Endothelial cell of umbilical vein (primary cell): ENCODE measurements at regions not wholly inside any gene's neighbourhood (a gene's known extent, or its start where the extent isn't known, plus 50 kb on each side); places are given as distances from the start of the nearest gene placed in this dataset.

Experiments used
- BruUV-seq: library from RNA; stranded (reverse); fragments of 400-500 nt; replicated peaks from 2 replicates; lab custom pipeline; 2021; lab: Mats Ljungman, UMichigan
- CTCF ChIA-PET: fragments of 300-600, 350-600 bp; sonication (Branson Sonifier 250); formaldehyde crosslinking; loops from one replicate; lab custom pipeline; 2021; ENCODE audit warnings: antibody characterized with exemption, inconsistent platforms; lab: Charles Lee
- POLR2A ChIA-PET: fragments of 300-600, 350-600 bp; sonication (Branson Sonifier 250); formaldehyde crosslinking; loops from one replicate; lab custom pipeline; 2021; ENCODE audit warnings: antibody characterized with exemption, inconsistent platforms; lab: Charles Lee
- DNase-seq: peaks from one replicate; pipeline ENCODE4 v3.0.0-alpha.2; 2011; ENCODE audit warnings: low read depth, low spot score
- FAIRE-seq: peaks from 2 replicates; lab custom pipeline; 2011; peaks lifted over from hg19 to GRCh38; lab: Jason Lieb, UNC
- H2AFZ ChIP-seq: 2 replicates; pipeline ENCODE4 v1.6.0; 2012; ENCODE audit warnings: low read depth, low read length, control low read depth, inconsistent platforms
- H3K27ac ChIP-seq: 2 replicates; pipeline ENCODE4 v1.5.1; 2011; ENCODE audit warnings: low read depth, mild to moderate bottlenecking, control low read depth, low read length, moderate library complexity; ENCODE audit not compliant: insufficient read depth
- H3K27me3 ChIP-seq, 2 experiments: 2 replicates each; pipeline versions ENCODE4 v1.6.0 to v1.6.1; 2011; ENCODE audit warnings: low read length in 2 of 2, mixed read lengths in 1 of 2; ENCODE audit not compliant: control insufficient read depth in 2 of 2, insufficient read depth in 2 of 2
- H3K36me3 ChIP-seq, 2 experiments: 2 replicates in 1 of 2; 3 replicates in 1 of 2; pipeline ENCODE4 v1.5.1; 2011; ENCODE audit warnings: low read length in 2 of 2, mild to moderate bottlenecking in 1 of 2, moderate library complexity in 1 of 2; ENCODE audit not compliant: control insufficient read depth in 2 of 2, insufficient read depth in 2 of 2; ENCODE audit errors: extremely low read depth in 1 of 2
- H3K4me1 ChIP-seq: 3 replicates; pipeline ENCODE4 v1.5.1; 2011; ENCODE audit warnings: mild to moderate bottlenecking, low read length; ENCODE audit not compliant: control insufficient read depth, insufficient read depth; ENCODE audit errors: extremely low read depth
- H3K4me2 ChIP-seq: 2 replicates; pipeline ENCODE4 v1.6.1; 2011; ENCODE audit warnings: low read length, control low read depth, mixed read lengths; ENCODE audit not compliant: insufficient read depth
- H3K4me3 ChIP-seq, 3 experiments: fragments of 200-600 bp in 1 of 3; sonication (generic), shearing (Covaris generic) in 1 of 3; replicated peaks in 1 of 3; 2 replicates each; pipeline ENCODE4 v1.5.1; 2011 to 2016; ENCODE audit warnings: control low read depth in 3 of 3, low read length in 3 of 3, mild to moderate bottlenecking in 2 of 3, inconsistent platforms in 1 of 3, low read depth in 1 of 3, moderate library complexity in 1 of 3; ENCODE audit not compliant: insufficient read depth in 1 of 3
- H3K79me2 ChIP-seq: 2 replicates; pipeline ENCODE4 v1.6.0; 2012; ENCODE audit warnings: low read length, inconsistent platforms; ENCODE audit not compliant: control insufficient read depth, insufficient read depth
- H3K9ac ChIP-seq: replicated peaks from 2 replicates; pipeline ENCODE3; 2011; ENCODE audit warnings: low read length, control low read depth; ENCODE audit not compliant: insufficient read depth; ENCODE audit errors: extremely low read depth
- H3K9me1 ChIP-seq: replicated peaks from 3 replicates; pipeline ENCODE4 v1.6.0; 2011; ENCODE audit warnings: mild to moderate bottlenecking, low read length; ENCODE audit not compliant: control insufficient read depth, insufficient read depth; ENCODE audit errors: extremely low read depth
- H3K9me3 ChIP-seq: replicated peaks from 2 replicates; pipeline ENCODE4 v1.5.1; 2012; ENCODE audit warnings: low read length, inconsistent platforms; ENCODE audit not compliant: control insufficient read depth, insufficient read depth
- H4K20me1 ChIP-seq: replicated peaks from 2 replicates; pipeline ENCODE3; 2011; ENCODE audit warnings: mild to moderate bottlenecking, low read length; ENCODE audit not compliant: control insufficient read depth, insufficient read depth; ENCODE audit errors: extremely low read depth
- CTCF ChIP-seq, 2 donors: IDR thresholded peaks; 1 replicate in 1 of 2; 2 replicates in 1 of 2; pipeline ENCODE4 v1.5.1; 2011; ENCODE audit warnings: low read length in 2 of 2, mild to moderate bottlenecking in 2 of 2, moderate library complexity in 2 of 2, control low read depth in 1 of 2, inconsistent platforms in 1 of 2, low read depth in 1 of 2; ENCODE audit not compliant: insufficient read depth in 1 of 2; ENCODE audit errors: extremely low read depth in 1 of 2
- EZH2 ChIP-seq: IDR thresholded peaks from 2 replicates; pipeline ENCODE4 v1.6.1; 2012; ENCODE audit warnings: borderline replicate concordance, low read depth, mild to moderate bottlenecking, moderate library complexity, low read length, inconsistent platforms; ENCODE audit not compliant: severe bottlenecking
- FOS ChIP-seq: IDR thresholded peaks from 2 replicates; pipeline ENCODE4 v1.6.1; 2011; ENCODE audit warnings: mild to moderate bottlenecking, low read length, moderate library complexity, borderline replicate concordance; ENCODE audit not compliant: insufficient read depth
- GATA2 ChIP-seq: IDR thresholded peaks from 2 replicates; pipeline ENCODE4 v1.7.0; 2011; ENCODE audit warnings: low read depth, mild to moderate bottlenecking, moderate library complexity, mixed read lengths, low read length; ENCODE audit not compliant: insufficient read length, insufficient read depth
- JUN ChIP-seq: IDR thresholded peaks from 2 replicates; pipeline ENCODE4 v1.6.1; 2011; ENCODE audit warnings: borderline replicate concordance, low read depth; ENCODE audit not compliant: insufficient read length, insufficient read depth
- MAX ChIP-seq: IDR thresholded peaks from 2 replicates; pipeline ENCODE4 v1.6.1; 2011; ENCODE audit not compliant: insufficient read depth, insufficient read length
- MYC ChIP-seq: IDR thresholded peaks from one replicate; pipeline ENCODE4 v1.6.1; 2011; ENCODE audit warnings: mild to moderate bottlenecking, low read depth, low read length
- POLR2A ChIP-seq: IDR thresholded peaks from 2 replicates; pipeline ENCODE4 v1.6.1; 2012; ENCODE audit warnings: low read depth, mild to moderate bottlenecking, control low read depth, low read length
- POLR2AphosphoS5 ChIP-seq: IDR thresholded peaks from 2 replicates; pipeline ENCODE4 v1.6.1; 2012; ENCODE audit warnings: low read depth, mild to moderate bottlenecking, control low read depth, low read length, moderate library complexity; ENCODE audit not compliant: insufficient read depth
- dilution Hi-C: fragments of 300-500 bp; cut with MboI; formaldehyde crosslinking; loops from one replicate; pipeline ENCODE4 v1.15.0; 2019; ENCODE audit warnings: low sequenced_read_pairs; ENCODE audit not compliant: extremely low pct_ligation_motif_present
- intact Hi-C: fragments of 100-400 bp; cut with micrococcal nuclease; formaldehyde crosslinking; loops from one replicate; pipeline ENCODE4 v1.10.0; 2022

GRCh38 chr14:62125793-62126192 lies 363.6 kb downstream of the SNAPC1 start:
- dilution Hi-C loops: no loop called here
- H3K9me3 ChIP-seq: no peaks in the 10 kb centered on the region
- BruUV-seq: no TSS peak
- DNase-seq (no peak), FAIRE-seq (no peak)
- peaks cover 47 to 67% of the 10 kb centered on the region in 2 experiments for H3K27me3 ChIP-seq
- H3K27ac ChIP-seq: no peak overlapping the region
- H2AFZ ChIP-seq: no peak overlapping the region
- ChIA-PET POLR2A (no interaction called here), CTCF (interaction anchor here (0.9 to 3.4 kb wide), 18 partner anchors 12 to 845 kb away, joined by 3 to 77 read pairs (median 6); partner anchors contain the start of gene TMEM30B)
- H3K79me2 ChIP-seq: no peaks in the 10 kb centered on the region
- no peaks in the 10 kb centered on the region for H3K36me3 ChIP-seq
- H4K20me1 ChIP-seq: no peaks in the 10 kb centered on the region
- no peak overlapping the region for H3K4me2 ChIP-seq
- intact Hi-C loops: loop anchor here (1.0 kb wide), 1 partner anchor 664 kb away; no protein-coding TSS in a partner anchor
- no peaks in the 10 kb centered on the region for H3K4me1 ChIP-seq
- no peak overlapping the region for H3K4me3 ChIP-seq
- no peaks in the 10 kb centered on the region for H3K9me1 ChIP-seq
- no peak overlapping the region for H3K9ac ChIP-seq
- TF ChIP-seq POLR2AphosphoS5: no peak
- TF ChIP-seq JUN: no peak
- TF ChIP-seq FOS: no peak
- TF ChIP-seq CTCF (IDR thresholded peaks at IDR 0.05; ENCODE audit: extremely low read depth in 1 of 2, insufficient read depth in 1 of 2, low read depth in 1 of 2, low read length in 2 of 2): no peak
- TF ChIP-seq GATA2: no peak
- TF ChIP-seq MYC: no peak
- TF ChIP-seq EZH2: no peak
- TF ChIP-seq MAX: no peak
- TF ChIP-seq POLR2A: no peak
